HEK293 (cell line): ENCODE measurements at regions not wholly inside any gene's neighbourhood (a gene's known extent, or its start where the extent isn't known, plus 50 kb on each side); places are given as distances from the start of the nearest gene placed in this dataset.

Experiments
- CTCF ChIA-PET: fragments of 350-600 bp; formaldehyde crosslinking; extraction: SDS; loops from one replicate; lab custom pipeline; 2021; ENCODE audit warnings: antibody characterized with exemption; lab: Yijun Ruan, JAX
- POLR2A ChIA-PET: fragments of 300-600 bp; formaldehyde crosslinking; extraction: SDS; loops from one replicate; lab custom pipeline; 2020; ENCODE audit warnings: antibody characterized with exemption, inconsistent platforms; lab: Yijun Ruan, JAX
- H3K27ac ChIP-seq: fragments of 200-500 bp; sonication (Bioruptor generic); 2 replicates; pipeline ENCODE4 v1.5.1; 2014; ENCODE audit warnings: low read depth, low read length, control low read depth, inconsistent platforms; ENCODE audit errors: extremely low read depth
- H3K36me3 ChIP-seq, 2 experiments: fragments of 200-500 bp in 1 of 2; sonication (Bioruptor generic) in 1 of 2; 1 replicate in 1 of 2; 2 replicates in 1 of 2; pipeline ENCODE4 v1.5.1; 2014 to 2017; ENCODE audit warnings: inconsistent platforms in 2 of 2, low read length in 2 of 2; ENCODE audit not compliant: control insufficient read depth in 2 of 2, insufficient read depth in 1 of 2
- H3K4me1 ChIP-seq: fragments of 200-500 bp; sonication (Bioruptor generic); 2 replicates; pipeline ENCODE4 v1.5.1; 2014; ENCODE audit warnings: mild to moderate bottlenecking, low read length, inconsistent platforms; ENCODE audit not compliant: control insufficient read depth, insufficient read depth
- H3K4me3 ChIP-seq: 2 replicates; pipeline ENCODE4 v1.5.1; 2011; ENCODE audit warnings: low read depth, mild to moderate bottlenecking, control low read depth, low read length, moderate library complexity
- H3K9me3 ChIP-seq: fragments of 200-500 bp; sonication (Bioruptor generic); 2 replicates; pipeline ENCODE4 v1.5.1; 2014; ENCODE audit warnings: low read depth, low read length, inconsistent platforms; ENCODE audit not compliant: control insufficient read depth, insufficient read depth
- GLI2 ChIP-seq: fragments of 450-650 bp; formaldehyde crosslinking; IDR thresholded peaks from 2 replicates; pipeline ENCODE4; 2017; ENCODE audit warnings: missing biosample characterization, missing genetic modification characterization, low read depth, borderline replicate concordance
- GLIS2 ChIP-seq: fragments of 450-650 bp; formaldehyde crosslinking; IDR thresholded peaks from 2 replicates; pipeline ENCODE4 v1.5.1; 2016; ENCODE audit warnings: missing biosample characterization, missing genetic modification characterization
- MEIS1 ChIP-seq: sonication (generic); formaldehyde crosslinking; IDR thresholded peaks from 2 replicates; pipeline ENCODE4 v1.8.1; 2022; ENCODE audit warnings: missing genetic modification reagents, mild to moderate bottlenecking, borderline replicate concordance
- PRDM4 ChIP-seq: fragments of 450-650 bp; formaldehyde crosslinking; IDR thresholded peaks from 2 replicates; pipeline ENCODE4 v1.5.1; 2017; ENCODE audit warnings: missing biosample characterization, missing genetic modification characterization
- SCRT1 ChIP-seq: fragments of 450-650 bp; formaldehyde crosslinking; IDR thresholded peaks from 2 replicates; pipeline ENCODE4 v1.5.1; 2016; ENCODE audit warnings: missing biosample characterization, missing genetic modification characterization, borderline replicate concordance
- SCRT2 ChIP-seq: fragments of 450-650 bp; formaldehyde crosslinking; IDR thresholded peaks from 2 replicates; pipeline ENCODE4 v1.5.1; 2016; ENCODE audit warnings: missing biosample characterization, missing genetic modification characterization
- ZBTB11 ChIP-seq: fragments of 450-650 bp; formaldehyde crosslinking; conservative IDR thresholded peaks from 2 replicates; pipeline ENCODE4 v1.5.1; 2016; ENCODE audit warnings: low read depth, missing biosample characterization, missing genetic modification characterization
- ZFP69B ChIP-seq: fragments of 450-650 bp; formaldehyde crosslinking; IDR thresholded peaks from 2 replicates; pipeline ENCODE4 v1.5.1; 2016; ENCODE audit warnings: missing biosample characterization, missing genetic modification characterization
- ZNF155 ChIP-seq: fragments of 450-650 bp; formaldehyde crosslinking; IDR thresholded peaks from 2 replicates; pipeline ENCODE4 v1.5.1; 2016; ENCODE audit warnings: missing biosample characterization, missing genetic modification characterization
- ZNF184 ChIP-seq: fragments of 450-650 bp; IDR thresholded peaks from 2 replicates; pipeline ENCODE4 v1.5.1; 2018; ENCODE audit warnings: missing biosample characterization, mild to moderate bottlenecking, missing genetic modification characterization
- ZNF221 ChIP-seq: fragments of 450-650 bp; formaldehyde crosslinking; IDR thresholded peaks from 2 replicates; pipeline ENCODE4 v1.5.1; 2017; ENCODE audit warnings: missing biosample characterization, missing genetic modification characterization, borderline replicate concordance
- ZNF23 ChIP-seq: fragments of 450-650 bp; formaldehyde crosslinking; IDR thresholded peaks from 2 replicates; pipeline ENCODE4 v1.5.1; 2016; ENCODE audit warnings: missing biosample characterization, missing genetic modification characterization, borderline replicate concordance
- ZNF311 ChIP-seq: fragments of 450-650 bp; formaldehyde crosslinking; IDR thresholded peaks from 2 replicates; pipeline ENCODE4 v1.5.1; 2017; ENCODE audit warnings: missing biosample characterization, missing genetic modification characterization, borderline replicate concordance
- ZNF37A ChIP-seq: fragments of 450-650 bp; IDR thresholded peaks from 2 replicates; pipeline ENCODE4 v1.5.1; 2018; ENCODE audit warnings: missing biosample characterization, missing genetic modification characterization
- ZNF423 ChIP-seq: fragments of 450-650 bp; formaldehyde crosslinking; IDR thresholded peaks from 2 replicates; pipeline ENCODE4 v1.5.1; 2016; ENCODE audit warnings: missing biosample characterization, missing genetic modification characterization
- ZNF433 ChIP-seq: fragments of 450-650 bp; formaldehyde crosslinking; IDR thresholded peaks from 2 replicates; pipeline ENCODE4 v1.5.1; 2016; ENCODE audit warnings: missing biosample characterization, missing genetic modification characterization, low read depth
- ZNF488 ChIP-seq: fragments of 450-650 bp; formaldehyde crosslinking; IDR thresholded peaks from 2 replicates; pipeline ENCODE4 v1.5.1; 2016; ENCODE audit warnings: missing biosample characterization, missing genetic modification characterization
- ZNF549 ChIP-seq: fragments of 450-650 bp; IDR thresholded peaks from 2 replicates; pipeline ENCODE4 v1.5.1; 2018; ENCODE audit warnings: missing biosample characterization, missing genetic modification characterization, mild to moderate bottlenecking, inconsistent platforms, moderate library complexity
- ZNF561 ChIP-seq: fragments of 450-650 bp; IDR thresholded peaks from 2 replicates; pipeline ENCODE4 v1.5.1; 2018; ENCODE audit warnings: missing biosample characterization, missing genetic modification characterization, borderline replicate concordance
- ZNF585B ChIP-seq: fragments of 450-650 bp; formaldehyde crosslinking; IDR thresholded peaks from 2 replicates; pipeline ENCODE4 v1.5.1; 2016; ENCODE audit warnings: missing biosample characterization, missing genetic modification characterization
- ZNF610 ChIP-seq: fragments of 450-650 bp; formaldehyde crosslinking; IDR thresholded peaks from 2 replicates; pipeline ENCODE4 v1.5.1; 2016; ENCODE audit warnings: missing biosample characterization, missing genetic modification characterization, borderline replicate concordance
- ZNF670 ChIP-seq: fragments of 450-650 bp; formaldehyde crosslinking; IDR thresholded peaks from 2 replicates; pipeline ENCODE4 v1.5.1; 2016; ENCODE audit warnings: missing biosample characterization, missing genetic modification characterization, low read depth
- ZNF777 ChIP-seq: fragments of 450-650 bp; formaldehyde crosslinking; IDR thresholded peaks from 2 replicates; pipeline ENCODE4 v1.5.1; 2017; ENCODE audit warnings: missing biosample characterization, missing genetic modification characterization, borderline replicate concordance
- ZNF785 ChIP-seq: fragments of 450-650 bp; formaldehyde crosslinking; IDR thresholded peaks from 2 replicates; pipeline ENCODE4 v1.5.1; 2016; ENCODE audit warnings: missing biosample characterization, missing genetic modification characterization

- Histone ChIP-seq H3K4me1 (no peaks in the 10 kb centered on the region), H3K4me3 (no peak overlapping the region), H3K36me3 (no peaks in the 10 kb centered on the region), H3K9me3 (no peaks in the 10 kb centered on the region), H3K27ac (no peak overlapping the region)
- TF ChIP-seq ZNF777 (no peak), ZNF585B (no peak), ZFP69B (tag by site-specific recombination) (no peak), ZNF785 (tag by site-specific recombination) (no peak), ZNF561 (no peak), GLI2 (tag by site-specific recombination) (no peak), GLIS2 (tag by site-specific recombination) (no peak), SCRT1 (tag by site-specific recombination) (no peak), ZNF488 (tag by site-specific recombination) (no peak), ZNF670 (tag by site-specific recombination) (no peak), ZNF423 (tag by site-specific recombination) (no peak), ZNF184 (no peak), PRDM4 (tag by site-specific recombination) (no peak), ZBTB11 (tag by site-specific recombination) (no peak), ZNF221 (no peak), ZNF610 (tag by site-specific recombination) (no peak), ZNF155 (tag by site-specific recombination) (no peak), ZNF311 (tag by site-specific recombination) (no peak), ZNF23 (no peak)
- ChIA-PET POLR2A (no interaction called here), CTCF (no interaction called here)
Measured at GRCh38 chr5:100693481-100693880, 158.3 kb downstream of the FAM174A start.

GRCh38 chr5:100694100-100694499 is 158.9 kb downstream of the FAM174A start:
- TF ChIP-seq ZNF433 (tag by site-specific recombination), result no peak
- TF ChIP-seq ZNF37A (tag by site-specific recombination), result no peak
- no peak for TF ChIP-seq MEIS1 (CRISPR knock-in tag)
- TF ChIP-seq ZNF23, result no peak
- no peak for TF ChIP-seq ZNF549 (tag by site-specific recombination)
- TF ChIP-seq SCRT2 (tag by site-specific recombination), result no peak
- ChIA-PET POLR2A (no interaction called here), CTCF (no interaction called here)
- H3K4me1 ChIP-seq, result no peaks in the 10 kb centered on the region
- H3K36me3 ChIP-seq, result no peaks in the 10 kb centered on the region
- no peaks in the 10 kb centered on the region for H3K9me3 ChIP-seq
- no peak overlapping the region for H3K4me3 ChIP-seq
- H3K27ac ChIP-seq, result no peak overlapping the region
